GM21381 (cell line): ENCODE measurements at regions not wholly inside any gene's neighbourhood (a gene's known extent, or its start where the extent isn't known, plus 50 kb on each side); places are given as distances from the start of the nearest gene placed in this dataset.

Experiments
- ATAC-seq: cut with Tn5 transposase; IDR thresholded peaks from one replicate; pipeline ENCODE4 v1.9.1; 2021; ENCODE audit warnings: mild to moderate bottlenecking, moderate library complexity; ENCODE audit not compliant: unreplicated experiment

DNA sequence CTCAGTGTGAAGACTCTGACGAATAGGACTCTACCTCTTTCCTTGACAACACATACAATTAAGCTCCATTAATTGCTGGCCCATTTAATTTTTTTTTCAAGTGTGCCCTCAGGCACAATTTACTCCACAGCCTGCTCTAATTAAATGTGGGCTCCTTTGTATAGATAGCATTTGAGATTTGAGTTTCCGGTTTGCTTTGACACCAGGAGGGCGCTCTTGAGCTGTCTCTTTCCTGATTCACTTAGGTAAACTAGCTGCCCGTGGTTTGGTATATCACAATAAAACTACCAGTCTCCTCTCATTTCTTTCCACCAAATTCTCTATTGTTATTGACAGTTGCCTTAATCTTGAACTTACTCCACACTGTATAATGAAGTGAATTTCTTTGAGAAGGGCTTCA, 666.0 kb downstream of the DSC3 start:
- no peak for ATAC-seq

- ATAC-seq = no peak
These were observed 680.5 kb downstream of the DSC3 start for GRCh38 chr18:30361864-30362540.

- no peak for ATAC-seq
These were observed 683.0 kb downstream of the DSC3 start for GRCh38 chr18:30359521-30359920.

DNA sequence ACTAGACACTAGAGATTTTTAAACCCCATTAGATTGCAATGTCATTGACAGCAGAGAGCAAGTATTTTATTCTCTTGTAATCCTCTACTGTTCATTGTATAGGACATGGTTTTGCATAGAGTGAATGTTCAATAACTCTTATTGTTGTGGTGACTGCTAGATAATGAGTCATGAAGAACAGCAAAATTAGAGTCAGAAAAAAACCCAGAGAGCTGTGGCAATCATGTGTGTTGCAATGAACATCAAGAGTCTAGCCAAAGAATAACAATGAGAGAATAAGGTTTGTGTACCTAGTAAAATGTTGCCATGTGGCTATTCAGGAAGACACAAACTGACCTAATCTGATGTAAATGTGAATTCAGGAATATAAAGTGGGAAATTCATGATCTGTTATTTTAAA, 684.0 kb downstream of the DSC3 start:
- no peak for ATAC-seq

- no peak for ATAC-seq
These were observed 689.9 kb downstream of the DSC3 start for GRCh38 chr18:30352551-30353168.

DNA sequence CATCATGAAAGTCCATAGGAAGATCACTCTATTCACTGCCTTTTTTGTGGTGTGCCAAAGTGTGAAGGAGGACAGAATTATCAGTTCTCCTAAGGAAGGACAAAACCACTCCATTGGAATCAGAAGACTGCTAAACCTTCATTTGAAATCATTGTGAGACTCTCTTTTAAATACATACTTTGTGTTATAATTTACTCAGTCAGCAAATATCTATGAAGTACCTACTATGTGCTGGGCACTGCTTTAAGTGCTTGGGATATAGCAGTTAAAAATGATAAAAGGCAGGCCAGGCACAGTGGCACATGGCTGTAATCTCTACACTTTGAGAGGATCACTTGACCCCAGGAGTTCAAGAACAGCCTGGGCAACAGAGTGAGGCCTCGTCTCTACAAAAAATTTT, 692.3 kb downstream of the DSC3 start:
- no peak for ATAC-seq

- ATAC-seq = no peak
These were observed 699.5 kb downstream of the DSC3 start for GRCh38 chr18:30343090-30343489.

GRCh38 chr18:30342675-30343074, 699.9 kb downstream of the DSC3 start:
- no peak for ATAC-seq

DNA sequence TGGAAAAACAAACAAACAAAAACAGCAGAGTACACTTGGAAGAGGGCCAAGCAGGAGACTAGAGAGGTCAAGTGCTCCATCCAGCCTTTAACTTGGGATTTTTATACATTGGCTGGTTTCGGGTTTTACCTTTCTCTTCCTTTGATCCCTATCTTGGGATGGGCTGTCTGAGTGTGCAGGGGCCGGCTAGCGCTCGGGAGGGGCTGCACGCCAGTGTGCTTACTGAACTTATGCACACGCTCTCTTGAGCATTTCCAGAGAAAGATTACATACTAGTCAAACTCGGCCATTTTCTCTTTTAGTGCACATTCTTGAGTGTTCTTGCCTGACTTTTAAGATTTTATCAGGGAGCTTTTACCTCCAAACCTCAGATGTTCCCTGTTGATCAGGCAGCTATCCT, 707.8 kb downstream of the DSC3 start:
- no peak for ATAC-seq

GRCh38 chr18:30333310-30333709, 709.2 kb downstream of the DSC3 start:
- no peak for ATAC-seq

DNA sequence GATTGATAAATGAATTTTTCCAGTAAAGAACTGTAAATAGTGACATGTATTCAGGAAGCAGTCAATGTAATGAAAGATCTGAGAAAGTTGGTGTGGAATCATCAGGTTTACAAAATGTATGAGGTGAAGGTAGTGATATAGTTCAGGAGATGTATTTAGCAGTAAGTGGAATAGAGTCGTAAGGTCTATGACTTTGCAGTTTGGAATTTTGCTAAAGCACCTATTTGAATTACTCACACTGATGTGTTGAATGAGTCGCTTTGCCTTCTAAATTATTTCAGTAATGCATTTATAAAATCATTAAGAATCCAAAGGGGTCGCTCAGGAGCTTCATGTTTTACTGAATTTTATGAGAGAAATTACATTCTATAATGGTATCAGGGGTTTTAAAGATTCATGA, 713.7 kb downstream of the DSC3 start:
- ATAC-seq = no peak

GRCh38 chr18:30302181-30302580, 740.4 kb downstream of the DSC3 start:
- no peak for ATAC-seq

DNA sequence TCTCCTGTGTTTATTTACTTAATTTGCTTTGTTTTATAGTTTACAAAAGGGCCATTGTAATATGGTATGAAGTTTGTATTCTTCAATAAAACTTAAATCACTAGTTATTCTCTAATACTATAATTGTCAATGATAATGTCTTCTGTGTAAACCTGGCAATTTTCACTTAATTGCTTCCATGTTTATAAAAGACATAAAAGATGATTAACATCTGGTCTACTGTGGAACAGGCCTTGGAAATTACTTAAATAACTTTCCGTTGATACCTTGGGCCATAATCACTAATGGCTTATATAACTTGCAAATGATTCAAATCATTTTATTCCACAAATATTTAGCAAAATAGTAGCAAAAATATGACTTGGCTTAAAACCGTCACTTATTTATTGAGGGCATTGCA, 743.8 kb downstream of the DSC3 start:
- ATAC-seq = no peak

DNA sequence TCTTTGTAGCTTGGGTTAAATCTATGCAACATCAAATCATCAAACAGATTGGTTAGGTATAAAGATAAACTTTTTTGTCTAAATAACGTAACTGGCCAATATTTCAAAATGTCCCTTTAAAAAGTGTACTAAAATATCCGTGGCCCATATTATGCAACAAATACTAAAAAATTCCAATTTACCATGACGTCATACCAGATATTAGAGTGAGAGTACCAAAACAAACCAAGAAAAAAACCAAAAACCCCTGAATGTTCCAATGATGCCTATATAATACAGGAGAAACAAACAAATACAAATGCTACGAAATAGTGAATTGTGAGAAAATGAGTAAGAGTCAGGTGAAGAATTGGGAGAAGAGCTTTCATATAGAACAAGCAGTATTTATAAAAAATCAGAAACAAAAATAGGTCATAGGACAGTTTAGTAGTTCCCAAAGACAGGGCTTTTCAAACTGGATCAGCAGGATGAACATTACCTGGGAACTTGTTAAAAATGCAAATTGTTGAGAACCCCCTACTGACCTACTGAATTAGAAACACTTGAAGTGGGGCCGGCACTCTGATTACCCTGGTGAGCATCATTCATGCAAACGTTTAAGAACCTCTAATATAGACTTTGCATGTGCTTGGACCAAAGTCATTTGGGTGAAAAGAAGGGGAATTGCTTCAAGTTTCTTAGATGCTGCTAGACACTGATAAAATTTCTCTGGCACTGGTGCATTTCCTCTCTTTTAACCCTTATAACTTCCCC, 753.7 kb downstream of the DSC3 start:
- no peak for ATAC-seq

- no peak for ATAC-seq
These were observed 761.6 kb downstream of the DSC3 start for GRCh38 chr18:30280861-30281470.

- ATAC-seq = no peak
These were observed 762.4 kb downstream of the DSC3 start for GRCh38 chr18:30280186-30280585.

GRCh38 chr18:30277676-30278075, 764.9 kb downstream of the DSC3 start:
- no peak for ATAC-seq

GRCh38 chr18:30271716-30272115, 770.8 kb downstream of the DSC3 start:
- ATAC-seq = no peak

DNA sequence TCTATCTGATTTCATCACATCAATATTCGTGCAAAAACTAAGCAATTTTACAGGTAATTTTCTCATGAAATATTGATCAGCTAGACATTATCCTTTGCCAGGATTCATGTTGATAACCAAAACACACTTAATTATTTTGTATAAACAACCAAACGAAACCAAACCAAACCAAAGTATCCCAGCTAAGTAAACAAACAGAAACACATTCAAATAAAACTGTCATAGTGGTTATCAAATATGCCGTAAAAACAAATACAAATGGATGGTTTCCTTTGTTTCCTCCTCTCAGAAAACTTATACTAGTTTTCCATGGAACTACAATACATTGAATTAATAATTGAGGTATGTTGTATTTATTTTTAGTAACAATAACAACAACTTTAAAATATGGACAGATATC, 777.4 kb downstream of the DSC3 start:
- no peak for ATAC-seq

- no peak for ATAC-seq
These were observed 788.2 kb downstream of the DSC3 start for GRCh38 chr18:30254331-30254730.

GRCh38 chr18:30248056-30248455, 794.5 kb downstream of the DSC3 start:
- ATAC-seq = no peak
